Mesenchymal stem cell (in vitro differentiated cells and primary cell): ENCODE measurements at regions not wholly inside any gene's neighbourhood (a gene's known extent, or its start where the extent isn't known, plus 50 kb on each side); places are given as distances from the start of the nearest gene placed in this dataset. TPM values are rescaled to one million over a fixed set of nuclear protein-coding genes. Genes with fewer than 3 reads are reported as not detected.

Experiments used
- DNase-seq: peaks from one replicate; pipeline ENCODE4 v3.0.0-alpha.2; 2013
- H2AFZ ChIP-seq: one replicate; pipeline ENCODE4 v1.6.1; 2013; ENCODE audit warnings: low read depth, mild to moderate bottlenecking, control low read depth, inconsistent platforms, low read length, moderate library complexity
- H2AK5ac ChIP-seq: 2 replicates; pipeline ENCODE4 v1.6.1; 2013; ENCODE audit warnings: low read length, moderate library complexity, mild to moderate bottlenecking, inconsistent platforms; ENCODE audit not compliant: severe bottlenecking
- H2BK120ac ChIP-seq: one replicate; pipeline ENCODE4 v1.6.1; 2013; ENCODE audit warnings: low read depth, mild to moderate bottlenecking, inconsistent platforms, low read length, moderate library complexity
- H2BK12ac ChIP-seq, 2 experiments: one replicate each; pipeline ENCODE4 v1.6.1; 2013; ENCODE audit warnings: inconsistent platforms in 2 of 2, low read length in 2 of 2, mild to moderate bottlenecking in 2 of 2, moderate library complexity in 2 of 2, control low read depth in 1 of 2
- H2BK15ac ChIP-seq: one replicate; pipeline ENCODE4 v1.6.1; 2013; ENCODE audit warnings: mild to moderate bottlenecking, low read depth, inconsistent platforms; ENCODE audit not compliant: poor library complexity, severe bottlenecking
- H2BK5ac ChIP-seq: 2 replicates; pipeline ENCODE4 v1.6.1; 2013; ENCODE audit warnings: low read depth, mild to moderate bottlenecking, low read length, control low read depth, inconsistent platforms; ENCODE audit not compliant: poor library complexity, severe bottlenecking
- H3K14ac ChIP-seq, 2 experiments: one replicate each; pipeline ENCODE4 v1.6.1; 2013; ENCODE audit warnings: inconsistent platforms in 2 of 2, low read length in 2 of 2, control low read depth in 1 of 2, mild to moderate bottlenecking in 1 of 2, moderate library complexity in 1 of 2
- H3K18ac ChIP-seq, 2 experiments: one replicate each; pipeline ENCODE4 v1.6.1; 2013; ENCODE audit warnings: inconsistent platforms in 2 of 2, low read length in 2 of 2, control low read depth in 1 of 2, low read depth in 1 of 2, mild to moderate bottlenecking in 1 of 2
- H3K23ac ChIP-seq, 2 experiments: one replicate each; pipeline ENCODE4 v1.6.1; 2013; ENCODE audit warnings: inconsistent platforms in 2 of 2, low read length in 2 of 2, mild to moderate bottlenecking in 2 of 2, moderate library complexity in 2 of 2, control low read depth in 1 of 2
- H3K27ac ChIP-seq: 2 replicates; pipeline ENCODE4 v1.5.1; 2013; ENCODE audit warnings: mild to moderate bottlenecking, moderate library complexity, low read length, control low read depth, inconsistent platforms; ENCODE audit not compliant: poor library complexity, severe bottlenecking
- H3K27me3 ChIP-seq, 2 experiments: 2 replicates each; pipeline versions ENCODE4 v1.6.1 to v1.7.0; 2013; ENCODE audit warnings: low read length in 2 of 2, mild to moderate bottlenecking in 2 of 2, moderate library complexity in 2 of 2, control low read depth in 1 of 2, inconsistent platforms in 1 of 2; ENCODE audit not compliant: control insufficient read depth in 1 of 2, insufficient read depth in 1 of 2
- H3K36me3 ChIP-seq, 2 experiments: 2 replicates each; pipeline versions ENCODE4 v1.6.1 to v1.7.0; 2013; ENCODE audit warnings: low read length in 2 of 2, control low read depth in 1 of 2, inconsistent platforms in 1 of 2, low read depth in 1 of 2, mild to moderate bottlenecking in 1 of 2; ENCODE audit not compliant: insufficient read depth in 2 of 2, control insufficient read depth in 1 of 2
- H3K4ac ChIP-seq, 2 experiments: one replicate each; pipeline ENCODE4 v1.6.1; 2013; ENCODE audit warnings: inconsistent platforms in 2 of 2, low read length in 2 of 2, mild to moderate bottlenecking in 2 of 2, moderate library complexity in 2 of 2, control low read depth in 1 of 2, low read depth in 1 of 2
- H3K4me1 ChIP-seq: 2 replicates; pipeline ENCODE4 v1.6.1; 2013; ENCODE audit warnings: low read depth, low read length, control low read depth; ENCODE audit not compliant: control insufficient read depth, insufficient read depth
- H3K4me2 ChIP-seq: 2 replicates; pipeline ENCODE4 v1.6.1; 2013; ENCODE audit warnings: low read length, mild to moderate bottlenecking, inconsistent platforms; ENCODE audit not compliant: poor library complexity, severe bottlenecking
- H3K4me3 ChIP-seq, 2 experiments: 2 replicates each; pipeline versions ENCODE4 v1.5.1 to v1.7.0; 2013; ENCODE audit warnings: low read length in 2 of 2, mild to moderate bottlenecking in 2 of 2, control low read depth in 1 of 2, low read depth in 1 of 2; ENCODE audit not compliant: insufficient read depth in 1 of 2
- H3K79me1 ChIP-seq: replicated peaks from 2 replicates; pipeline ENCODE4 v1.6.1; 2013; ENCODE audit warnings: mild to moderate bottlenecking, control low read depth, low read length, inconsistent platforms; ENCODE audit not compliant: poor library complexity, severe bottlenecking
- H3K9ac ChIP-seq: 2 replicates; pipeline ENCODE4 v1.7.0; 2013; ENCODE audit warnings: mild to moderate bottlenecking, low read length, moderate library complexity
- H3K9me3 ChIP-seq: 2 replicates; pipeline ENCODE4 v1.7.0; 2013; ENCODE audit warnings: mild to moderate bottlenecking, low read length; ENCODE audit not compliant: control insufficient read depth
- H4K8ac ChIP-seq: one replicate; pipeline ENCODE4 v1.6.1; 2013; ENCODE audit warnings: inconsistent platforms, mild to moderate bottlenecking, low read length, moderate library complexity
- H4K91ac ChIP-seq: one replicate; pipeline ENCODE4 v1.6.1; 2013; ENCODE audit warnings: mild to moderate bottlenecking, low read length, inconsistent platforms
- WGBS: methylation state at CpG from one replicate; pipeline ENCODE4 v1.1.7; 2013; ENCODE audit warnings: mixed read lengths; 5-methylcytosine and 5-hydroxymethylcytosine counted together
- small RNA-seq: library from polyadenylated mRNA; stranded (forward); fragments of <200 nt; extraction: miRNeasy Mini kit (QIAGEN cat#:217004); gene quantifications from one replicate; pipeline ENCODE3, GENCODE V24; 2013; ENCODE audit warnings: low read depth

- Histone ChIP-seq H3K79me1 (no peaks in the 10 kb centered on the region), H3K23ac (no peak overlapping the region), H3K36me3 (no peaks in the 10 kb centered on the region), H3K27ac (no peak overlapping the region), H2BK5ac (no peak overlapping the region), H3K4me3 (no peak overlapping the region), H3K14ac (no peak overlapping the region), H3K18ac (no peak overlapping the region), H2BK12ac (no peak overlapping the region), H2BK120ac (no peak overlapping the region), H3K9me3 (no peaks in the 10 kb centered on the region), H2BK15ac (no peak overlapping the region), H2AK5ac (no peak overlapping the region), H3K4me1 (no peaks in the 10 kb centered on the region), H3K9ac (no peak overlapping the region), H3K27me3 (peaks cover 0 to 3% of the 10 kb centered on the region in 2 experiments), H3K4me2 (no peak overlapping the region), H3K4ac (no peak overlapping the region), H2AFZ (no peak overlapping the region), H4K8ac (no peak overlapping the region), H4K91ac (no peak overlapping the region)
- whole genome bisulfite sequencing, result 67% methylated on average over 1 of the region's 1 CpG
- no peak for DNase-seq
Observed at GRCh38 chr1:26645734-26646133, 50.1 kb upstream of the ARID1A start.

Small RNAs in the stretch of these regions (small RNA-seq; reads per million reads assigned to genes)
- gene AL627313.1 (not detected), gene RF01210 (not detected)
